ENCODE measurements at regions not wholly inside any gene's neighbourhood (a gene's known extent, or its start where the extent isn't known, plus 50 kb on each side); places are given as distances from the start of the nearest gene placed in this dataset.

GRCh38 chr9:87010626-87011025 lies 63.3 kb upstream of the GAS1 start:
- no peak overlapping the region for H3K4me3 ChIP-seq
- no peaks in the 10 kb centered on the region for H3K9me2 ChIP-seq (ENCODE audit: insufficient read depth)
- TF ChIP-seq, protein P1, sequence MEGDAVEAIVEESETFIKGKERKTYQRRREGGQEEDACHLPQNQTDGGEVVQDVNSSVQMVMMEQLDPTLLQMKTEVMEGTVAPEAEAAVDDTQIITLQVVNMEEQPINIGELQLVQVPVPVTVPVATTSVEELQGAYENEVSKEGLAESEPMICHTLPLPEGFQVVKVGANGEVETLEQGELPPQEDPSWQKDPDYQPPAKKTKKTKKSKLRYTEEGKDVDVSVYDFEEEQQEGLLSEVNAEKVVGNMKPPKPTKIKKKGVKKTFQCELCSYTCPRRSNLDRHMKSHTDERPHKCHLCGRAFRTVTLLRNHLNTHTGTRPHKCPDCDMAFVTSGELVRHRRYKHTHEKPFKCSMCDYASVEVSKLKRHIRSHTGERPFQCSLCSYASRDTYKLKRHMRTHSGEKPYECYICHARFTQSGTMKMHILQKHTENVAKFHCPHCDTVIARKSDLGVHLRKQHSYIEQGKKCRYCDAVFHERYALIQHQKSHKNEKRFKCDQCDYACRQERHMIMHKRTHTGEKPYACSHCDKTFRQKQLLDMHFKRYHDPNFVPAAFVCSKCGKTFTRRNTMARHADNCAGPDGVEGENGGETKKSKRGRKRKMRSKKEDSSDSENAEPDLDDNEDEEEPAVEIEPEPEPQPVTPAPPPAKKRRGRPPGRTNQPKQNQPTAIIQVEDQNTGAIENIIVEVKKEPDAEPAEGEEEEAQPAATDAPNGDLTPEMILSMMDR (conservative IDR thresholded peaks at IDR 0.05): no peak
- ChIA-PET CTCF (no interaction called here), POLR2A (ENCODE audit: unreplicated experiment) (no interaction called here)
- BruUV-seq (replicated peaks): no TSS peak
- H3F3A ChIP-seq (ENCODE audit: insufficient read depth, low read depth): no peaks in the 10 kb centered on the region
- H3K36me3 ChIP-seq (ENCODE audit: low read depth): no peaks in the 10 kb centered on the region
- no peaks in the 10 kb centered on the region for H3K27me3 ChIP-seq (ENCODE audit: insufficient read depth, low read depth)
- no peaks in the 10 kb centered on the region for H3K79me2 ChIP-seq (ENCODE audit: low read depth)
- intact Hi-C loops (cut with micrococcal nuclease; ENCODE audit: unreplicated experiment): no loop called here
- H2AFZ ChIP-seq: no peak overlapping the region
- H3K4me2 ChIP-seq: no peak overlapping the region
- H3K27ac ChIP-seq: no peak overlapping the region
- no peaks in the 10 kb centered on the region for H3K9me3 ChIP-seq (ENCODE audit: insufficient read depth, low read depth)
- DNase-seq: no peak
- no peaks in the 10 kb centered on the region for H4K20me1 ChIP-seq (ENCODE audit: insufficient read depth)
- no peaks in the 10 kb centered on the region for H3K4me1 ChIP-seq (replicated peaks; ENCODE audit: insufficient read depth)

DNA sequence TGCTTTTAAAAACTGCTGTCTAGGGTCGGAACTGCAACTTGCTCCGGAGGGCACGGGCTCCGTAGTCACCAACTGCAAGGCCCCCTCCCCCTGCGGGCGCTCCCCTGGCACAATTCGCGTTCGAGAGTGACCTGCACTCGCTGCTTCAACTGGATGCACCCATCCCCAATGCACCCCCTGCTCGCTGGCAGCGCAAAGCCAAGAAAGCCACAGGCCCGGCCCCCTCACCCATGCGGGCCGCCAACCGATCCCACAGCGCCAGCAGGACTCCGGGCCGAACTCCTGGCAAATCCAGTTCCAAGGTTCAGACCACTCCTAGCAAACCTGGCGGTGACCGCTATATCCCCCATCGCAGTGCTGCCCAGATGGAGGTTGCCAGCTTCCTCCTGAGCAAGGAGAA lies 64.2 kb upstream of the GAS1 start:
- TF ChIP-seq, protein P1 (conservative IDR thresholded peaks at IDR 0.05): no peak
- TF ChIP-seq EZH2 (IDR thresholded peaks at IDR 0.05; ENCODE audit: low read depth): no peak
- CTCF ChIA-PET: no interaction called here
- H3F3A ChIP-seq (ENCODE audit: insufficient read depth, low read depth): no peaks in the 10 kb centered on the region
- no peaks in the 10 kb centered on the region for H3K27me3 ChIP-seq (ENCODE audit: insufficient read depth, low read depth)
- H3K4me3 ChIP-seq: no peak overlapping the region
- no TSS peak for BruUV-seq (replicated peaks)
- H3K9me3 ChIP-seq (ENCODE audit: insufficient read depth, low read depth): no peaks in the 10 kb centered on the region
- H3K79me2 ChIP-seq (ENCODE audit: low read depth): no peaks in the 10 kb centered on the region
- H2AFZ ChIP-seq: no peak overlapping the region
- no peaks in the 10 kb centered on the region for H4K20me1 ChIP-seq (ENCODE audit: insufficient read depth)
- no peak overlapping the region for H3K27ac ChIP-seq
- no peak overlapping the region for H3K4me2 ChIP-seq
- no peaks in the 10 kb centered on the region for H3K36me3 ChIP-seq (ENCODE audit: low read depth)
- intact Hi-C loops (cut with micrococcal nuclease; ENCODE audit: unreplicated experiment): no loop called here
- POLR2A ChIA-PET (ENCODE audit: unreplicated experiment): no interaction called here
- H3K9me2 ChIP-seq (ENCODE audit: insufficient read depth): no peaks in the 10 kb centered on the region
- DNase-seq: no peak
- H3K4me1 ChIP-seq (replicated peaks; ENCODE audit: insufficient read depth): no peaks in the 10 kb centered on the region

GRCh38 chr9:87013490-87013889 lies 66.2 kb upstream of the GAS1 start:
- DNase-seq: no peak
- POLR2A ChIA-PET (ENCODE audit: unreplicated experiment): no interaction called here
- Histone ChIP-seq H3K9me2 (ENCODE audit: insufficient read depth) (0 out of 2 replicates have a peak, but pooled peaks cover 3% of the 10 kb centered on the region), H3K9me3 (ENCODE audit: insufficient read depth, low read depth) (no peaks in the 10 kb centered on the region), H2AFZ (no peak overlapping the region), H3K27me3 (ENCODE audit: insufficient read depth, low read depth) (no peaks in the 10 kb centered on the region), H4K20me1 (ENCODE audit: insufficient read depth) (no peaks in the 10 kb centered on the region), H3K4me1 (replicated peaks; ENCODE audit: insufficient read depth) (no peaks in the 10 kb centered on the region), H3K4me2 (no peak overlapping the region), H3F3A (ENCODE audit: insufficient read depth, low read depth) (no peaks in the 10 kb centered on the region), H3K4me3 (no peak overlapping the region), H3K36me3 (ENCODE audit: low read depth) (no peaks in the 10 kb centered on the region), H3K27ac (no peak overlapping the region), H3K79me2 (ENCODE audit: low read depth) (no peaks in the 10 kb centered on the region)
- no TSS peak for BruUV-seq (replicated peaks)
- CTCF ChIA-PET: no interaction called here
- TF ChIP-seq, protein P1 (conservative IDR thresholded peaks at IDR 0.05): no peak
- TF ChIP-seq EZH2 (IDR thresholded peaks at IDR 0.05; ENCODE audit: low read depth): no peak
- intact Hi-C loops (cut with micrococcal nuclease; ENCODE audit: unreplicated experiment): no loop called here
